Stimulated activated naive B cell treated with anti-CD40 and anti-IgM and Interleukin-4, amounts not matched to agents 10 μg/mL and 1 μg/mL and 100 μg/mL, for 72 hours (primary cell): ENCODE measurements at regions not wholly inside any gene's neighbourhood (a gene's known extent, or its start where the extent isn't known, plus 50 kb on each side); places are given as distances from the start of the nearest gene placed in this dataset.
"Not testable (repeated sequence)": the region's sequence is repeated elsewhere in the genome, so short reads cannot be mapped to it uniquely, and the experiment has no call there.

ENCODE experiments used
- ATAC-seq, 2 donors: fragments of 150-1000 bp; cut with Tn5 transposase; replicated peaks; 2 replicates each; pipeline ENCODE4 v1.10.0; 2021; ENCODE audit warnings: moderate library complexity in 1 of 2
- DNase-seq: peaks from one replicate; pipeline ENCODE4 v3.0.0; 2021
- H3K27ac Mint-ChIP-seq: one replicate; pipeline ENCODE4 v1.8.0; 2022; ENCODE audit warnings: mild to moderate bottlenecking, mixed read lengths
- H3K27me3 Mint-ChIP-seq, 2 donors: one replicate each; pipeline ENCODE4 v1.8.0; 2022; ENCODE audit warnings: mixed read lengths in 2 of 2
- H3K36me3 Mint-ChIP-seq, 2 donors: one replicate each; pipeline ENCODE4 v1.8.0; 2022; ENCODE audit warnings: mixed read lengths in 2 of 2, mild to moderate bottlenecking in 1 of 2
- H3K4me1 Mint-ChIP-seq, 2 donors: one replicate each; pipeline ENCODE4 v1.8.0; 2022; ENCODE audit warnings: mixed read lengths in 2 of 2, mild to moderate bottlenecking in 1 of 2
- H3K4me3 Mint-ChIP-seq, 2 donors: one replicate each; pipeline ENCODE4 v1.8.0; 2022; ENCODE audit warnings: mild to moderate bottlenecking in 2 of 2, mixed read lengths in 2 of 2, moderate library complexity in 1 of 2
- H3K9me3 Mint-ChIP-seq, 2 donors: one replicate each; pipeline ENCODE4 v1.8.0; 2022; ENCODE audit warnings: mixed read lengths in 2 of 2, mild to moderate bottlenecking in 1 of 2

DNA sequence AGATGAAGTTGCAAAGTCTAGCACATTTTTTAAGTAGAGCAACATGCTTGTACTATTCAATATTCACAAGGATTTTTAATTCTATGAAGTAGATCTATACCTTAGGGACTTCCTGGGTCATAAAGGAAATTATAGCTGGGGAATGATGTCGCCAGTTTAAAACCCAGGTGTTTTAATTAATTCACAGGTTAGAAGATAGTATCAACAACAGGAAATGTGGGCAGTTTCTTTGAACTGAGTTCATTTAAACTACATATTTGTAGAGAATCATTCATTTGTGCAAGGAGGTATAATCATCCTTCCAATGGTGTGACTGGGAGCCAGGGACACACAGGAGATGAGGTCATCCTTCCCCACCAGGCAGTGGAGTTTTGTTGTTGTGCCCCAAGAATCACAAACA lies 181.3 kb upstream of the KLF3 start:
- Mint-ChIP-seq H3K9me3 (peaks cover 0 to 8% of the 10 kb centered on the region in 2 donors), H3K4me1 (no peaks in the 10 kb centered on the region), H3K4me3 (no peak overlapping the region), H3K36me3 (no peaks in the 10 kb centered on the region), H3K27me3 (peaks cover 5 to 13% of the 10 kb centered on the region in 2 donors), H3K27ac (no peak overlapping the region)
- DNase-seq (no peak), ATAC-seq (no peak)

DNA sequence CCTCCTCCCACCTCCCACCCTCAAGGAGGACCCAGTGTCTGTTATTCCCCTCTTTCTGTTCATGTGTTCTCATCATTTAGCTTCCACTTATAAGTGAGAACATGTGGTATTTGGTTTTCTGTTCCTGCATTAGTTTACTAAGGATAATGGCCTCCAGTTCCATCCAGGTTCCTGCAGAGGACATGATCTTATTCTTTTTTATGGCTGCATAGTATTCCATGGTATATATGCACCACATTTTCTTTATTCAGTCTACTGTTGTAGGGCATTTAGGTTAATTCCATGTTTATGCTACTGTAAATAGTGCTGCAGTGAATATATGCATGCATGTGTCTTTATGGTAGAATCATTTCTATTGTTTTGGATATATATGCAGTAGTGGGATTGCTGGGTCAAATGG lies 180.4 kb upstream of the KLF3 start:
- not testable (repeated sequence) for H3K9me3 Mint-ChIP-seq, ATAC-seq, H3K4me1 Mint-ChIP-seq

DNA sequence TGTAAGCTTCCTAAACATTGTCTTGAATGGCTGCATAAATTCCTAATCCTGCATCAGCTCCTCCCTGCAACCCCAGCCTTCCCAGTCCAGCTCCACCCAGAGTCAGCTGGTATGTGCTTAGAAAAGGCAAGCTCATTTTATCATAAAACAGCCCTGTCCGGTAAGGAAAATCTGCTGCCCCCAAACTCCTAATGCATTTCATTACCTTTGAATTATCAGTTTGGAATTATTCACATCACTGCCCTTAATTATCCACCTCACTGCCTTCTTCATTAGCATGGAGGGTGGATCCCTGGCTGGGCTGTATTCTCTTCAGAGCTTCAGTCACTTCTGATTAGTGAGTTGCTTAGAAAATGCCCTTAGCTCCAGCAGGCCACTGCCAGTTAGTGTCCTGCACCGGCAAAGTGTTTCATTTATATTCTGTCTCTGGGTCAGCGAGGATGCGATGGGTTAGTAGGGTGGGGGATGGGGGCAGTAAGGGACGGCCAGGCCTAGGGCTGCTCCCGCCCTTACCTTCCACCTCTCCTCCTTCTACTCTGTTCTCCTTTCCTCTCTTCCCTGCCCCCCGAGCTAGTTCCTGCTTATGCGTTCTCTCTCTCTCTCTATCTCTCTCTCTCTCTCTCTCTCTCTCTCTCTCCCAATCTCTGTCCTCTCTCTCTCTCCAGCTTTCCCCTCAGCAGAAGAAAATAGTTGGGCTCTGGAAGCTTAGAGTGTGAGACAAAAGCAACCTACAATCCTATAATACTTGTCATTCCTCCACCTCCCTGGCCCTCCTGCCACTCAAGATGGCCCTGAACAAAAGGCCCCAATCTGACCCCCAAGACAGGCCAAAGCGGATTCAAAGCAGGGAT lies 174.8 kb upstream of the KLF3 start:
- no peak overlapping the region for H3K4me3 Mint-ChIP-seq
- ATAC-seq, result no peak
- no peaks in the 10 kb centered on the region for H3K36me3 Mint-ChIP-seq
- DNase-seq, result no peak
- H3K27me3 Mint-ChIP-seq, result no peaks in the 10 kb centered on the region
- H3K9me3 Mint-ChIP-seq, result peaks cover 0 to under 1% of the 10 kb centered on the region in 2 donors
- H3K27ac Mint-ChIP-seq, result no peak overlapping the region
- peaks cover 3 to 6% of the 10 kb centered on the region in 2 donors for H3K4me1 Mint-ChIP-seq

More for the DNA sequence above, 180.4 kb upstream of the KLF3 start:
- DNase-seq, H3K4me3 Mint-ChIP-seq, H3K36me3 Mint-ChIP-seq, H3K27me3 Mint-ChIP-seq, H3K27ac Mint-ChIP-seq: not testable (repeated sequence)

DNA sequence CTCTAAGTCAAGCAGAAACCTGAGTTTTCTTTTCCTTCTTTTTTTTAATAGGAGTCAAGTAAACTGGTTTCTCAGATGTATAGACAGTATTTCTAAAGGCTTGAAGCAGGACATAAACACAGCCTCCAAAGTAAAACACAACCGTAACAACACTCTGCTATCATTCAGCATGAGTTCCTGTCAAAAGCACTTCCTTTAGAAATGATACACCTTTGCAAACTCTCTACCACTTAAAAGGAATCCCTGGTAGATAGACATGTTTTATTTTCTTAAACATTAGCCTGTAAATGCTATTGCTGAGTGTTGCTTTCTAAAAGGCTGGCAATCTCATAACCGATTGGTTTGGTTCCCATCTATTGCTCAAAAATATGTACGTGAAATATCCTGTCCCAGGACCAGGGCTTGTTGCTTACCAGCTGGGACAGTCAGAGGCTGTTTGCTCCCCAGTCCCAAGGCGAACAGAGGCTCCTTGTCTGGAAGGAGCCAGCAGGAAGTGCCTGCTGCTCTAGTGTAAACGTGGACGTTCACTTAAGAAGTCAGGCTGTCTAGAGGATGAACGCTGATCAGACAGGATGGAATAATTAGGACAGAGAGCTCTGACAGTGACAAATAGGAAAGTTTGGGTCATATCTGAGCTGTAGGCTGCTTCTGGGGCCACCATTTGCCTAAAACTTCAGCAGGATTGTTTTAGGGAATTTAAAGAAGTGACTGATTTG lies 173.9 kb upstream of the KLF3 start:
- H3K4me1 Mint-ChIP-seq, result peaks cover 3 to 6% of the 10 kb centered on the region in 2 donors
- no peaks in the 10 kb centered on the region for H3K9me3 Mint-ChIP-seq
- H3K4me3 Mint-ChIP-seq, result no peak overlapping the region
- H3K27me3 Mint-ChIP-seq, result no peaks in the 10 kb centered on the region
- DNase-seq (no peak), ATAC-seq (no peak)
- no peak overlapping the region for H3K27ac Mint-ChIP-seq
- no peaks in the 10 kb centered on the region for H3K36me3 Mint-ChIP-seq

GRCh38 chr4:38490753-38491446 lies 173.1 kb upstream of the KLF3 start:
- Mint-ChIP-seq H3K9me3 (no peaks in the 10 kb centered on the region), H3K4me3 (no peak overlapping the region), H3K27ac (no peak overlapping the region), H3K4me1 (peaks cover 3 to 6% of the 10 kb centered on the region in 2 donors), H3K36me3 (no peaks in the 10 kb centered on the region), H3K27me3 (no peaks in the 10 kb centered on the region)
- DNase-seq, result no peak
- no peak for ATAC-seq

- H3K4me3 Mint-ChIP-seq, result no peak overlapping the region
- H3K4me1 Mint-ChIP-seq, result peaks cover 3 to 6% of the 10 kb centered on the region in 2 donors
- H3K9me3 Mint-ChIP-seq, result no peaks in the 10 kb centered on the region
- ATAC-seq (no peak), DNase-seq (no peak)
- H3K27ac Mint-ChIP-seq, result no peak overlapping the region
- no peaks in the 10 kb centered on the region for H3K27me3 Mint-ChIP-seq
- H3K36me3 Mint-ChIP-seq, result no peaks in the 10 kb centered on the region
Observed at GRCh38 chr4:38491854-38492478, 172.0 kb upstream of the KLF3 start.

DNA sequence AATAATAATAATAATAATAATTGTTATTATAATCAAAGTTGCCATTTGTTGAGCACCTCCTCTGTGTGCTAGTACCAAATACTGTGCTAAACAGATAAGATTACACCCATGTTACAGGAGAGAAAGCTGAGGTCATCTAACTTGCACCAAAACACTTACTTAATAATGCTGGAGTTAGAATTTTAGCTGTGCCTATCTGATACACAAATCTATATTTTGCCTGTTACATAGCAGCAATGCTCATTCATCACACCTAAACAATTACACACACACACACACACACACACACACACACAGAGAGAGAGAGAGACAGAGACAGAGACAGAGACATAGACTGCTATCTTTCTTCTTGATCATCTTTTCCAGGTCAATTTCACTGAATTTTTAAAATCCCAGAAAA lies 170.9 kb upstream of the KLF3 start:
- Mint-ChIP-seq H3K27ac (no peak overlapping the region), H3K27me3 (peaks cover 0 to 8% of the 10 kb centered on the region in 2 donors), H3K4me3 (no peak overlapping the region), H3K36me3 (no peaks in the 10 kb centered on the region), H3K4me1 (peaks cover 3 to 6% of the 10 kb centered on the region in 2 donors), H3K9me3 (no peaks in the 10 kb centered on the region)
- no peak for ATAC-seq
- DNase-seq, result no peak

DNA sequence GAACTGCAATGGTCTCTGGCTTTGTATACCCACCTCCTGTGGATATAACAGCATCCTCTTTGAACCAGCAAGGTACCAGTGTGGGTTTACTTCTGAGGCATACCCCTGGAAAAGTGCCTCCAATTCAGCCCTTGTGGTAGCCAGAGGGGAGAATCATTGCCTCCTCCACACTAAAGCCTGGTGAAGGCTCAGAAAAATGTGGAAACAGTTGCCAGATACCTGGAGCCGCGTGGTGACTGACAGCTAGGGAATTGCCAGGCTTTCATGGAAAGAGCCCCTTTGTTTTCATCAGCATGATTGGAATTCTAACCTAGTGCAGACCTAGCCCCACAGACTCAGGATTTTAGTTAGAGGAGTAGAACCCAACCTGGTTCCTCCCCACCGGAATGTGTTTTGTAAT lies 168.6 kb upstream of the KLF3 start:
- Mint-ChIP-seq H3K27me3 (peaks cover 0 to 15% of the 10 kb centered on the region in 2 donors), H3K27ac (no peak overlapping the region), H3K36me3 (no peaks in the 10 kb centered on the region), H3K4me3 (no peak overlapping the region), H3K9me3 (no peaks in the 10 kb centered on the region), H3K4me1 (peaks cover 3 to 6% of the 10 kb centered on the region in 2 donors)
- DNase-seq (no peak), ATAC-seq (no peak)

- Mint-ChIP-seq H3K9me3 (no peaks in the 10 kb centered on the region), H3K27ac (no peak overlapping the region), H3K36me3 (no peaks in the 10 kb centered on the region), H3K4me3 (no peak overlapping the region), H3K27me3 (peaks cover 7 to 30% of the 10 kb centered on the region in 2 donors), H3K4me1 (peaks cover 1 to 3% of the 10 kb centered on the region in 2 donors)
- DNase-seq (no peak), ATAC-seq (no peak)
Observed at GRCh38 chr4:38497121-38497520, 166.9 kb upstream of the KLF3 start.

- H3K36me3 Mint-ChIP-seq, result no peaks in the 10 kb centered on the region
- ATAC-seq (no peak), DNase-seq (no peak)
- peaks cover 4 to 11% of the 10 kb centered on the region in 2 donors for H3K4me1 Mint-ChIP-seq
- H3K4me3 Mint-ChIP-seq, result no peak overlapping the region
- H3K27ac Mint-ChIP-seq, result no peak overlapping the region
- peaks cover 7 to 30% of the 10 kb centered on the region in 2 donors for H3K27me3 Mint-ChIP-seq
- no peaks in the 10 kb centered on the region for H3K9me3 Mint-ChIP-seq
Observed at GRCh38 chr4:38499101-38499500, 164.9 kb upstream of the KLF3 start.

DNA sequence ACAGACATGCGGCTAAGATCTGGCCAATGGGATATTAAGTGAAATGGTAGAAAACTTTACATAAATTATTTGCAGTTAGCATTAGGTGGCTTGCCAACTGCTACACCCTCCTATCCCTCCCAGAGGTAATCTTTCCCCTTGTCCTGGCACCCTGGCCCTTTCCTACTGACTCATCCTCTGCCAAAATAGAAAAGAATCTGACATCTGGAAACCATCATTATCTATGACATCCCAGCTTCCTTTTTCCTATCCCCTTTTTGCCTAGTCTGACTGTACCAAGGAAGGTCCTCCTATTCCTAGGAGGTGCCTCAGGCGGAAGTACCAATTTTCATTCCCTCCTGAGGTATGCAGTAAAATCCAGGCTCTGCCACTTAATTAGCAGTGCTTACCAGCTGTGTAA lies 163.6 kb upstream of the KLF3 start:
- peaks cover 14 to 24% of the 10 kb centered on the region in 2 donors for H3K4me1 Mint-ChIP-seq
- H3K4me3 Mint-ChIP-seq, result no peak overlapping the region
- DNase-seq (no peak), ATAC-seq (no peak)
- H3K27ac Mint-ChIP-seq, result no peak overlapping the region
- peaks cover 0 to 2% of the 10 kb centered on the region in 2 donors for H3K9me3 Mint-ChIP-seq
- H3K27me3 Mint-ChIP-seq, result peaks cover 7 to 30% of the 10 kb centered on the region in 2 donors
- no peaks in the 10 kb centered on the region for H3K36me3 Mint-ChIP-seq

DNA sequence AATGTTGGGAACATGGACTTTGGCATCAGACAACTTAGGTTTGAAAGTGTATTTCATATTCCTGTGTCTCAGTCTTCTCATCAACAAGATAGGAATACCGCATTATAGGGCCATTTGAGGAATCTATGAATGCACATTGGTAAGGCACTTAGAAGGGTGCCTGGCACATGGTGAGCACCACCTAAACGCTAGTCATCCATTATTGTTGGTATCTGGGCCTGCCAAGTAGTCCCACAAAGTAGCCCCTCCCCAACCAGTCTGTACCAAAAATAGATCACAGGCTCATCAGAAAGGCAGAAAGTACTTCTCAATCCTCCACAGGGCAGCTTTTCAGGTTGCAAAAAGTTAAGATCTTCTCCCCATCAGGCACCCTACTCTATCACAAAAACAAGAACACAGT lies 162.3 kb upstream of the KLF3 start:
- Mint-ChIP-seq H3K27me3 (peaks cover 8 to 36% of the 10 kb centered on the region in 2 donors), H3K36me3 (no peaks in the 10 kb centered on the region)

GRCh38 chr4:38503689-38504395 lies 160.2 kb upstream of the KLF3 start:
- Mint-ChIP-seq H3K27ac (peak overlapping the region; percentile 90), H3K27me3 (peaks cover 25 to 42% of the 10 kb centered on the region in 2 donors), H3K36me3 (no peaks in the 10 kb centered on the region), H3K9me3 (peaks cover 0 to 2% of the 10 kb centered on the region in 2 donors), H3K4me1 (peaks cover 31 to 57% of the 10 kb centered on the region in 2 donors), H3K4me3 (peak overlapping the region; percentile 58 to 67)
- DNase-seq (peak; percentile 42), ATAC-seq (peak; percentile 95)

More for the DNA sequence above, 162.3 kb upstream of the KLF3 start:
- Mint-ChIP-seq H3K9me3 (peaks cover 0 to 2% of the 10 kb centered on the region in 2 donors), H3K4me1 (peaks cover 17 to 36% of the 10 kb centered on the region in 2 donors), H3K4me3 (no peak overlapping the region), H3K27ac (no peak overlapping the region)
- no peak for ATAC-seq
- no peak for DNase-seq
